OCI-LY7 (cell line): ENCODE measurements at regions not wholly inside any gene's neighbourhood (a gene's known extent, or its start where the extent isn't known, plus 50 kb on each side); places are given as distances from the start of the nearest gene placed in this dataset.
"Not testable (repeated sequence)": the region's sequence is repeated elsewhere in the genome, so short reads cannot be mapped to it uniquely, and the experiment has no call there.

ENCODE experiments used
- BruUV-seq: library from RNA; stranded (reverse); fragments of 400-500 nt; replicated peaks from 2 replicates; lab custom pipeline; 2021; lab: Mats Ljungman, UMichigan
- CTCF ChIA-PET: fragments of 300-600 bp; sonication (Branson Sonifier 250); formaldehyde crosslinking; loops from one replicate; lab custom pipeline; 2022; ENCODE audit warnings: antibody characterized with exemption; ENCODE audit not compliant: unreplicated experiment; lab: Charles Lee
- POLR2A ChIA-PET: fragments of 300-600 bp; sonication (Branson Sonifier 250); formaldehyde crosslinking; loops from one replicate; lab custom pipeline; 2022; ENCODE audit warnings: antibody characterized with exemption; lab: Charles Lee
- DNase-seq: peaks from one replicate; pipeline ENCODE4 v3.0.0-alpha.2; 2015; ENCODE audit warnings: low spot score
- H2AFZ ChIP-seq: fragments of 200-600 bp; sonication (generic), shearing (Covaris generic); 2 replicates; pipeline ENCODE4 v1.6.1; 2014; ENCODE audit warnings: mild to moderate bottlenecking, antibody characterized with exemption, low read length, moderate library complexity
- H3K27ac ChIP-seq: fragments of 200-600 bp; sonication (generic); 2 replicates; pipeline ENCODE4 v1.5.1; 2014; ENCODE audit warnings: mixed run types, low read depth, mild to moderate bottlenecking, moderate library complexity, low read length, inconsistent platforms; ENCODE audit not compliant: poor library complexity, severe bottlenecking
- H3K36me3 ChIP-seq: fragments of 200-600 bp; sonication (generic); 2 replicates; pipeline ENCODE4 v1.6.1; 2014; ENCODE audit warnings: mild to moderate bottlenecking, antibody characterized with exemption, low read length, moderate library complexity, mixed read lengths; ENCODE audit not compliant: insufficient read depth
- H3K4me1 ChIP-seq: fragments of 200-600 bp; sonication (generic); 2 replicates; pipeline ENCODE4 v1.5.1; 2014; ENCODE audit warnings: mild to moderate bottlenecking, low read length; ENCODE audit not compliant: insufficient read depth, poor library complexity, severe bottlenecking
- H3K4me2 ChIP-seq: fragments of 200-600 bp; sonication (generic); 2 replicates; pipeline ENCODE4 v1.6.1; 2014; ENCODE audit warnings: mild to moderate bottlenecking, low read length
- H3K4me3 ChIP-seq: fragments of 200-600 bp; sonication (generic); 2 replicates; pipeline ENCODE4 v1.5.1; 2014; ENCODE audit warnings: mild to moderate bottlenecking, low read depth, low read length; ENCODE audit not compliant: poor library complexity, severe bottlenecking
- H3K79me2 ChIP-seq: fragments of 200-600 bp; sonication (generic); 2 replicates; pipeline ENCODE4 v1.6.1; 2016; ENCODE audit warnings: low read depth, mild to moderate bottlenecking, low read length, moderate library complexity, mixed read lengths; ENCODE audit not compliant: insufficient read depth
- H3K9me2 ChIP-seq: fragments of 200-600 bp; sonication (generic); 2 replicates; pipeline ENCODE4 v1.6.1; 2016; ENCODE audit warnings: mild to moderate bottlenecking, low read length, mixed read lengths; ENCODE audit not compliant: insufficient read depth
- H3K9me3 ChIP-seq: fragments of 200-600 bp; sonication (generic); 2 replicates; pipeline ENCODE4 v1.6.1; 2014; ENCODE audit warnings: mild to moderate bottlenecking, mixed run types, low read length, mixed read lengths
- H4K20me1 ChIP-seq: fragments of 200-600 bp; sonication (generic); 2 replicates; pipeline ENCODE4 v1.6.1; 2014; ENCODE audit warnings: mild to moderate bottlenecking, antibody characterized with exemption, low read length, moderate library complexity, mixed read lengths; ENCODE audit not compliant: insufficient read depth
- EZH2phosphoT487 ChIP-seq: fragments of 200-600 bp; sonication (generic); IDR thresholded peaks from 2 replicates; pipeline ENCODE4 v1.6.1; 2018; ENCODE audit warnings: low read depth, borderline replicate concordance, mild to moderate bottlenecking, mixed run types, antibody characterized with exemption, low read length, moderate library complexity, mixed read lengths
- intact Hi-C: fragments of 100-400 bp; cut with micrococcal nuclease; formaldehyde crosslinking; loops from one replicate; pipeline ENCODE4 v1.10.0; 2022; ENCODE audit not compliant: unreplicated experiment
- TF ChIP-seq, protein P1 (sequence below): fragments of 200-600 bp; sonication (generic); conservative IDR thresholded peaks from 2 replicates; pipeline ENCODE4 v1.5.1; 2014; ENCODE audit warnings: mild to moderate bottlenecking, antibody characterized with exemption, low read length, moderate library complexity, mixed read lengths

DNA sequence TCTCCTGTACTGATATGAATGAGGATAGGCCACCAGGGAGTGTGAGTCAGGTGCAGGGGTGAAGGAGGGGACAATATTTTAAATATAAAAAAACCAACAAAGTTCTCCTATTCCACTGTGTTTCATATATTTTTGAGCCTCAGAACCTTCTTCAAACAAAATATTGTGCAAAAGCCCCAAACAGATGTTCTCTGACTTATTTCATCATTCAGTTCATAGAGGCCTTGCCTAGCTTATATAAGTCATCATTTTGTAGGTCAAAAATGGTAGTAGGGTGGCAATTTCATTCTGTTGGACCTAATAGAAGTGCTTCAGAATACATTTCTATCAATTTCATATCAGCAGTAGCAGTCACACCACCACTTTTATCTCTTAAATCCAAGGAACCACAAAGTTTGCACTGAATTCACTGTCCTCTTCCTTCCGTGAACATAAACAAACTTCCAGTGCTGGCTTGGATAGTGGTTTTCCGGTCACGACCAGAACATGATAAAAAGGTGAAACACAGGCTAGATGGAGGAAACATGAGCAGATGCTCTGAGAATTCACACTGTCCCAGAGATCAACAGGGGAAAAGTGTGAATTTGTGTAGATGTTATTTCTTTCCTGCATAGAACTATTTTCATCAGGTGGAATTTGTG, 99.1 kb downstream of the EN1 start:
- Histone ChIP-seq H3K79me2 (no peaks in the 10 kb centered on the region), H3K4me1 (no peaks in the 10 kb centered on the region), H4K20me1 (no peaks in the 10 kb centered on the region), H3K4me3 (no peak overlapping the region), H3K27ac (no peak overlapping the region), H3K9me3 (peaks cover 6% of the 10 kb centered on the region; the same call in 1 of the 2 replicates), H2AFZ (no peak overlapping the region), H3K36me3 (no peaks in the 10 kb centered on the region), H3K9me2 (no peaks in the 10 kb centered on the region), H3K4me2 (no peak overlapping the region)
- TF ChIP-seq, protein P1, sequence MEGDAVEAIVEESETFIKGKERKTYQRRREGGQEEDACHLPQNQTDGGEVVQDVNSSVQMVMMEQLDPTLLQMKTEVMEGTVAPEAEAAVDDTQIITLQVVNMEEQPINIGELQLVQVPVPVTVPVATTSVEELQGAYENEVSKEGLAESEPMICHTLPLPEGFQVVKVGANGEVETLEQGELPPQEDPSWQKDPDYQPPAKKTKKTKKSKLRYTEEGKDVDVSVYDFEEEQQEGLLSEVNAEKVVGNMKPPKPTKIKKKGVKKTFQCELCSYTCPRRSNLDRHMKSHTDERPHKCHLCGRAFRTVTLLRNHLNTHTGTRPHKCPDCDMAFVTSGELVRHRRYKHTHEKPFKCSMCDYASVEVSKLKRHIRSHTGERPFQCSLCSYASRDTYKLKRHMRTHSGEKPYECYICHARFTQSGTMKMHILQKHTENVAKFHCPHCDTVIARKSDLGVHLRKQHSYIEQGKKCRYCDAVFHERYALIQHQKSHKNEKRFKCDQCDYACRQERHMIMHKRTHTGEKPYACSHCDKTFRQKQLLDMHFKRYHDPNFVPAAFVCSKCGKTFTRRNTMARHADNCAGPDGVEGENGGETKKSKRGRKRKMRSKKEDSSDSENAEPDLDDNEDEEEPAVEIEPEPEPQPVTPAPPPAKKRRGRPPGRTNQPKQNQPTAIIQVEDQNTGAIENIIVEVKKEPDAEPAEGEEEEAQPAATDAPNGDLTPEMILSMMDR, result no peak
- TF ChIP-seq EZH2phosphoT487, result no peak
- intact Hi-C loops, result no loop called here
- POLR2A ChIA-PET, result no interaction called here
- no peak for DNase-seq
- BruUV-seq, result no TSS peak
- CTCF ChIA-PET, result no interaction called here

DNA sequence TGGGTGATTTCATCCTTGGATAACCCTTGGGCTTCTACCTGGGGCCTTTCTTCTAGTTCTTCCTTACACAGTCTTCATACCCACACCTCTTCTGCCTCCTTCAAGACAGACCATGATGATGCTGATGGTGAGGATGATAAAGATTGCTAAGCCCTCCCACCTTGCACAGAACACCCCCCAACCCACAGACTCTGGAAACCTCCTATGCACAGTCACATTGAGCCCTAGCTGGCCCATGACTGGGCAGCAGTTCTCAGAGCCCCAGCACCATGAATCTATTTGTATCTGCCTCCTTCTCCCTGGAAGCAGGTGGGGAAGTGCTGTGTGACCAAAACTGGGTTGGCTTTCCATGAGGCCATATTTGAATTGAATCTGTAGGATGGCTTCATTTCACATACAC, 99.8 kb downstream of the EN1 start:
- H3K9me3 ChIP-seq, result peaks cover 6% of the 10 kb centered on the region; the same call in 1 of the 2 replicates
- no peak for DNase-seq
- no TSS peak for BruUV-seq
- no peaks in the 10 kb centered on the region for H3K4me1 ChIP-seq
- no peak overlapping the region for H3K27ac ChIP-seq
- intact Hi-C loops, result no loop called here
- no peaks in the 10 kb centered on the region for H3K36me3 ChIP-seq
- H4K20me1 ChIP-seq, result no peaks in the 10 kb centered on the region
- no peak for TF ChIP-seq EZH2phosphoT487
- TF ChIP-seq, protein P1, result no peak
- no peak overlapping the region for H3K4me3 ChIP-seq
- no peaks in the 10 kb centered on the region for H3K9me2 ChIP-seq
- CTCF ChIA-PET, result no interaction called here
- H2AFZ ChIP-seq, result no peak overlapping the region
- no peak overlapping the region for H3K4me2 ChIP-seq
- no peaks in the 10 kb centered on the region for H3K79me2 ChIP-seq
- POLR2A ChIA-PET, result no interaction called here

DNA sequence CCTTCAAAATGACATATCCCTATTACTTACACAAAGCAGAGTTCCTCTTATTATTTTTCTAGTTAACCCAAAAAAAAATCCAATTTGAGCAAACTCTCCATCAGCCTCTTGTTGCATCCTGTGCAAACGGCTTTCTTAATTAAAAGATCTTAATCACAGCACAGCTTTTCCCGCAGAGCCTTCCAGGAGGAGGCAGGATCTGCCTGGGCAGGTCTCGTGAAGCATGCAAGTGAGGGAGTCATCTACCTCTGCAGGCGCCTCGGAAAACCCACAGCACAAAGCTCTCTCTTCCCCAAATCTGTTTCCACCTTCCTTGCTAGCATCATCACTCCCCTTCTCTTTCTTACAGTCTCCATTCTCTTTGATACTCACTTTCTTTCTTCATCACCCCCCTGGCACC, 100.4 kb downstream of the EN1 start:
- H3K9me3 ChIP-seq, result peaks cover 6% of the 10 kb centered on the region; the same call in 1 of the 2 replicates
- no peak overlapping the region for H3K4me2 ChIP-seq
- no peak overlapping the region for H3K27ac ChIP-seq
- ChIA-PET CTCF (no interaction called here), POLR2A (no interaction called here)
- no peaks in the 10 kb centered on the region for H4K20me1 ChIP-seq
- no peaks in the 10 kb centered on the region for H3K9me2 ChIP-seq
- H3K79me2 ChIP-seq, result no peaks in the 10 kb centered on the region
- no peaks in the 10 kb centered on the region for H3K4me1 ChIP-seq
- no peak overlapping the region for H3K4me3 ChIP-seq
- intact Hi-C loops, result no loop called here
- no peak for DNase-seq
- no peaks in the 10 kb centered on the region for H3K36me3 ChIP-seq
- no TSS peak for BruUV-seq
- no peak overlapping the region for H2AFZ ChIP-seq
- no peak for TF ChIP-seq EZH2phosphoT487
- TF ChIP-seq, protein P1, result no peak

DNA sequence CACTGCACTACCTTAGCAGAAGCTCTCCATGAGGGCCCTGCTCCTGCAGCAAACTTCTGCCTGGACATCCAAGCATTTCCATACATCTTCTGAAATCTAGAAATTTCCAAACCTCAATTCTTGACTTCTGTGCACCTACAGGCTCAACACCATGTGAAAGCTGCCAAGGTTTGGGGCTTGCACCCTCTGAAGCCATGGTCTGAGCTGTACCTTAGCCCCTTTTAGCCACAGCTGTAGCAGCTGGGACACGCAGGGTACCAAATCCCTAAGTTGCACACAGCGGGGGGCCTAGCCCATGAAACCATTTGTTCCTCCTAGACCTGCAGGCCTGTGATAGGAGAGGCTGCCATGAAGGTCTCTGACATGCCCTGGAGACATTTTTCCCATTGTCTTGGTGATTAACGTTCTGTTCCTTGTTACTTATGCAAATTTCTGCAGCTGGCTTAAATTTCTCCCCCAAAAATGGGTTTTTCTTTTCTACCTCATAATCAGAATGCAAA, 102.7 kb downstream of the EN1 start:
- H3K79me2 ChIP-seq, CTCF ChIA-PET, H3K36me3 ChIP-seq, H3K9me2 ChIP-seq, DNase-seq, POLR2A ChIA-PET, intact Hi-C loops, H3K27ac ChIP-seq, H3K4me1 ChIP-seq, H3K9me3 ChIP-seq, H4K20me1 ChIP-seq, H3K4me3 ChIP-seq, H2AFZ ChIP-seq, BruUV-seq, H3K4me2 ChIP-seq: not testable (repeated sequence)
